H1 (cell line): ENCODE measurements at regions not wholly inside any gene's neighbourhood (a gene's known extent, or its start where the extent isn't known, plus 50 kb on each side); places are given as distances from the start of the nearest gene placed in this dataset.

Experiments used
- KDM1A ChIP-seq: fragments of 200-600, 300-600 bp; sonication (generic); IDR thresholded peaks from 2 replicates; pipeline ENCODE4 v1.7.1; 2016; ENCODE audit warnings: mild to moderate bottlenecking, low read length, borderline replicate concordance
- NRF1 ChIP-seq: IDR thresholded peaks from 2 replicates; pipeline ENCODE4 v1.6.1; 2011; ENCODE audit warnings: mild to moderate bottlenecking, low read depth, low read length, improper control_type of control experiment
- PHF8 ChIP-seq: fragments of 200-600 bp; sonication (generic); conservative IDR thresholded peaks from 2 replicates; pipeline ENCODE4 v1.7.1; 2012; ENCODE audit warnings: low read depth, mild to moderate bottlenecking, inconsistent platforms, low read length, moderate library complexity
- RAD21 ChIP-seq, 2 experiments: IDR thresholded peaks in 1 of 2; conservative IDR thresholded peaks in 1 of 2; 2 replicates each; pipeline ENCODE4 v1.6.1; 2011; ENCODE audit warnings: low read depth in 2 of 2, low read length in 2 of 2, improper control_type of control experiment in 1 of 2, inconsistent platforms in 1 of 2, mild to moderate bottlenecking in 1 of 2, moderate library complexity in 1 of 2
- RBBP5 ChIP-seq: IDR thresholded peaks from 2 replicates; pipeline ENCODE4 v1.7.1; 2012; ENCODE audit warnings: low read depth, mild to moderate bottlenecking, inconsistent platforms, low read length, moderate library complexity, borderline replicate concordance
- SIRT6 ChIP-seq: IDR thresholded peaks from one replicate; pipeline ENCODE4 v1.7.1; 2012; ENCODE audit warnings: low read length, inconsistent platforms
- SP1 ChIP-seq: IDR thresholded peaks from 2 replicates; pipeline ENCODE4 v1.6.1; 2011; ENCODE audit warnings: low read depth, low read length
- TAF7 ChIP-seq: optimal IDR thresholded peaks from 2 replicates; pipeline ENCODE3; 2011; ENCODE audit warnings: low read depth, mild to moderate bottlenecking, inconsistent platforms, low read length, moderate library complexity, borderline replicate concordance
- TF ChIP-seq, protein P1 (sequence below): IDR thresholded peaks from 2 replicates; pipeline ENCODE4 v1.6.1; 2012; ENCODE audit warnings: inconsistent platforms

DNA sequence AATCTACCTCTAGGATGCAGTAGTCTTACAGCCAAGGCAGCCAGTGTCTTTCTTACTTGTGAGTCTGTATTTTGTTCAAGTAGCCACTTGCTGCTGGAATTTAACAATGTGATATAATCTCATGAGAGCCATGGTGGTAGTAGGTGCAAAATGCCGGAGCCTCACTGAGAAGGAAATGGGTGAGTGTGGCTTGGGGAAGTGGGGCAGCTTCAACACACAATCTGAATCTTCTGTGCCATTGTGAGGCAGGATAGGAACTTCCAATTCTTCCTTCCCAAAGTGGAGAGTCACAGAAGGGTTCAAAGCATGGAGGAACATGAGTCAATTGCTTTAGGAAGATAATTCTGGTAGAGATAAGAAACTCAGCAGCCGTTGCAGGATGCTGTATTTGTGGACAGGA is 158.7 kb upstream of the APCDD1 start (continued):
- TF ChIP-seq NRF1 (no peak), SP1 (no peak), SIRT6 (no peak), KDM1A (no peak), TAF7 (no peak), RBBP5 (no peak), PHF8 (no peak), RAD21 (IDR thresholded peaks at IDR 0.05 in 1 of 2, conservative IDR thresholded peaks at IDR 0.05 in 1 of 2; ENCODE audit: low read depth in 2 of 2, low read length in 2 of 2) (no peak)
- TF ChIP-seq, protein P1, sequence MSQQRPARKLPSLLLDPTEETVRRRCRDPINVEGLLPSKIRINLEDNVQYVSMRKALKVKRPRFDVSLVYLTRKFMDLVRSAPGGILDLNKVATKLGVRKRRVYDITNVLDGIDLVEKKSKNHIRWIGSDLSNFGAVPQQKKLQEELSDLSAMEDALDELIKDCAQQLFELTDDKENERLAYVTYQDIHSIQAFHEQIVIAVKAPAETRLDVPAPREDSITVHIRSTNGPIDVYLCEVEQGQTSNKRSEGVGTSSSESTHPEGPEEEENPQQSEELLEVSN, result no peak
